Astrocyte (in vitro differentiated cells and primary cell): ENCODE measurements at regions not wholly inside any gene's neighbourhood (a gene's known extent, or its start where the extent isn't known, plus 50 kb on each side); places are given as distances from the start of the nearest gene placed in this dataset.

Experiments used
- DNase-seq: peaks from one replicate; pipeline ENCODE4 v3.0.0-alpha.2; 2010; ENCODE audit warnings: low read depth
- FAIRE-seq: peaks from 2 replicates; lab custom pipeline; 2011; peaks lifted over from hg19 to GRCh38; lab: Jason Lieb, UNC
- H2AFZ ChIP-seq: 2 replicates; pipeline ENCODE4 v1.6.0; 2012; ENCODE audit warnings: low read depth, low read length, inconsistent platforms
- H3K27ac ChIP-seq: 2 replicates; pipeline ENCODE4 v1.5.1; 2011; ENCODE audit warnings: low read depth, low read length, inconsistent platforms
- H3K27me3 ChIP-seq: 2 replicates; pipeline ENCODE4 v1.6.0; 2011; ENCODE audit warnings: low read length, inconsistent platforms; ENCODE audit not compliant: insufficient read depth
- H3K36me3 ChIP-seq: 2 replicates; pipeline ENCODE4 v1.5.1; 2011; ENCODE audit warnings: low read length, inconsistent platforms; ENCODE audit not compliant: insufficient read depth
- H3K4me1 ChIP-seq: 2 replicates; pipeline ENCODE4 v1.5.1; 2011; ENCODE audit warnings: low read length, inconsistent platforms; ENCODE audit not compliant: insufficient read depth
- H3K4me2 ChIP-seq: 2 replicates; pipeline ENCODE4 v1.6.0; 2012; ENCODE audit warnings: low read length, inconsistent platforms
- H3K4me3 ChIP-seq: 2 replicates; pipeline ENCODE4 v1.5.1; 2011; ENCODE audit warnings: low read depth, mild to moderate bottlenecking, low read length, inconsistent platforms; ENCODE audit not compliant: insufficient read depth
- H3K79me2 ChIP-seq: 2 replicates; pipeline ENCODE4 v1.6.0; 2012; ENCODE audit warnings: mild to moderate bottlenecking, low read length, inconsistent platforms; ENCODE audit not compliant: insufficient read depth
- H3K9ac ChIP-seq: 2 replicates; pipeline ENCODE4 v1.6.0; 2012; ENCODE audit warnings: mild to moderate bottlenecking, low read length, inconsistent platforms
- H3K9me3 ChIP-seq: 2 replicates; pipeline ENCODE4 v1.5.1; 2012; ENCODE audit warnings: low read depth, mild to moderate bottlenecking, low read length, inconsistent platforms; ENCODE audit not compliant: insufficient read depth
- H4K20me1 ChIP-seq: 2 replicates; pipeline ENCODE4 v1.6.0; 2012; ENCODE audit warnings: low read length, inconsistent platforms; ENCODE audit not compliant: insufficient read depth
- H3K27ac Mint-ChIP-seq: one replicate; pipeline ENCODE4 v1.8.0; 2021; ENCODE audit warnings: mild to moderate bottlenecking, mixed read lengths; ENCODE audit not compliant: unreplicated experiment
- H3K27me3 Mint-ChIP-seq: one replicate; pipeline ENCODE4 v1.8.0; 2021; ENCODE audit warnings: low read depth, mixed read lengths; ENCODE audit not compliant: unreplicated experiment
- H3K36me3 Mint-ChIP-seq: one replicate; pipeline ENCODE4 v1.8.0; 2021; ENCODE audit warnings: low read depth, mixed read lengths; ENCODE audit not compliant: unreplicated experiment
- H3K4me1 Mint-ChIP-seq: one replicate; pipeline ENCODE4 v1.8.0; 2021; ENCODE audit warnings: low read depth, mixed read lengths; ENCODE audit not compliant: unreplicated experiment
- H3K4me3 Mint-ChIP-seq: one replicate; pipeline ENCODE4 v1.8.0; 2021; ENCODE audit warnings: mild to moderate bottlenecking, moderate library complexity, mixed read lengths; ENCODE audit not compliant: unreplicated experiment
- H3K9me3 Mint-ChIP-seq: one replicate; pipeline ENCODE4 v1.8.0; 2021; ENCODE audit warnings: mild to moderate bottlenecking, mixed read lengths; ENCODE audit not compliant: unreplicated experiment
- CTCF ChIP-seq: IDR thresholded peaks from 2 replicates; pipeline ENCODE4 v1.5.1; 2011; ENCODE audit warnings: low read depth, mild to moderate bottlenecking, inconsistent platforms, low read length, moderate library complexity; ENCODE audit not compliant: insufficient read depth
- EZH2 ChIP-seq: IDR thresholded peaks from 2 replicates; pipeline ENCODE4 v1.6.1; 2012; ENCODE audit warnings: mild to moderate bottlenecking, low read length, inconsistent platforms; ENCODE audit not compliant: insufficient read depth

DNA sequence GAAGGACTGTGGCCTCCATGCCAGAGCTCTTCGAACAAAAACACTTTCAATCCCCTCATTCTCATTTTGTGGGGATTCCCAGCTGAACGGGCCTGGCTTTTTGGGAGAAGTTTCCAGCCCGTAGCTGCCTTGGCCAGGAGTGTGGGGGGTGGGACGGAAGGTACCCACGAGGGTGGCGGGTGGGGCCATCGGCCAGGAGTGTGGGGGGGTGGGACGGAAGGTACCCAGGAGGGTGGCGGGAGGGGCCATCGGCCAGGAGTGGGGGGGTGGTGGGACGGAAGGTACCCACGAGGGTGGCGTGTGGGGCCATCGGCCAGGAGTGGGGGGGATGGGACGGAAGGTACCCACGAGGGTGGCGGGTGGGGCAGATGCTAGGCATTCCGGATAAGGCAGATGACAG lies 71.7 kb upstream of the ZBTB18 start:
- H3K36me3 ChIP-seq, result no peaks in the 10 kb centered on the region
- no peak overlapping the region for H3K4me2 ChIP-seq
- no peaks in the 10 kb centered on the region for H3K4me1 Mint-ChIP-seq
- no peaks in the 10 kb centered on the region for H3K9me3 ChIP-seq
- DNase-seq (no peak), FAIRE-seq (no peak)
- no peaks in the 10 kb centered on the region for H4K20me1 ChIP-seq
- H3K9me3 Mint-ChIP-seq, result peaks cover 7% of the 10 kb centered on the region
- H3K4me3 ChIP-seq, result no peak overlapping the region
- H3K9ac ChIP-seq, result no peak overlapping the region
- H3K27ac Mint-ChIP-seq, result peak overlapping the region; percentile 41
- H3K27me3 ChIP-seq, result peaks cover 19% of the 10 kb centered on the region
- H3K36me3 Mint-ChIP-seq, result no peaks in the 10 kb centered on the region
- H3K4me1 ChIP-seq, result peaks cover 9% of the 10 kb centered on the region
- H3K4me3 Mint-ChIP-seq, result no peak overlapping the region
- no peaks in the 10 kb centered on the region for H3K79me2 ChIP-seq
- H3K27ac ChIP-seq, result no peak overlapping the region
- H2AFZ ChIP-seq, result no peak overlapping the region
- no peak for TF ChIP-seq CTCF
- no peak for TF ChIP-seq EZH2
- peaks cover 7% of the 10 kb centered on the region for H3K27me3 Mint-ChIP-seq

DNA sequence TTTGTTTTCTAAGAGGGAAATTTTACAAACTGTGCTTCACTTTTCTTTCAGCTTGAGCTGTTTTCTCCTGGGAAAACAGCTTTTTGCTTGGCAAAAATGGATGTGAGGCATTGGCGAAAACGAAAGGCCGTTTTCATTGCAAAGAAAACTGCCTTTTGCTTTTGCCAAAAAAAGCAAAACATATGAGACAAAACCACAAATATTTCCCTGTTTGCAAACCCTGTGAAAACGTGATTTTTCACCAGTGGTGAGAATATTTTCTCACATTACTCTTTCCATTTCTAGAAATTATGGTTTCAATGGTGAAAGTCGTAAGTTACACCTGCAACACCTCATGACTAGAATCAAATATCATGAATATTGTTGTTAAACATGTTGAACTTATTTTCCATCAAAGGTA lies 74.0 kb upstream of the ZBTB18 start:
- Histone ChIP-seq H3K9ac (no peak overlapping the region), H3K36me3 (no peaks in the 10 kb centered on the region), H3K27ac (no peak overlapping the region), H3K79me2 (no peaks in the 10 kb centered on the region), H4K20me1 (no peaks in the 10 kb centered on the region), H2AFZ (no peak overlapping the region), H3K4me3 (no peak overlapping the region), H3K4me2 (peak overlapping the region; percentile 53), H3K27me3 (peaks cover 15% of the 10 kb centered on the region), H3K9me3 (no peaks in the 10 kb centered on the region), H3K4me1 (peaks cover 9% of the 10 kb centered on the region)
- TF ChIP-seq EZH2 (no peak), CTCF (no peak)
- no peaks in the 10 kb centered on the region for H3K36me3 Mint-ChIP-seq
- FAIRE-seq, result no peak
- H3K4me3 Mint-ChIP-seq, result no peak overlapping the region
- H3K4me1 Mint-ChIP-seq, result no peaks in the 10 kb centered on the region
- peak; percentile 47 for DNase-seq
- H3K27me3 Mint-ChIP-seq, result peaks cover 8% of the 10 kb centered on the region
- peaks cover 7% of the 10 kb centered on the region for H3K9me3 Mint-ChIP-seq
- H3K27ac Mint-ChIP-seq, result no peak overlapping the region

- Histone ChIP-seq H4K20me1 (no peaks in the 10 kb centered on the region), H2AFZ (no peak overlapping the region), H3K9me3 (no peaks in the 10 kb centered on the region), H3K36me3 (no peaks in the 10 kb centered on the region), H3K79me2 (no peaks in the 10 kb centered on the region), H3K27me3 (peaks cover 9% of the 10 kb centered on the region), H3K4me3 (no peak overlapping the region), H3K27ac (no peak overlapping the region), H3K4me2 (no peak overlapping the region), H3K4me1 (peaks cover 9% of the 10 kb centered on the region), H3K9ac (no peak overlapping the region)
- Mint-ChIP-seq H3K4me1 (no peaks in the 10 kb centered on the region), H3K27me3 (peaks cover 8% of the 10 kb centered on the region), H3K36me3 (no peaks in the 10 kb centered on the region), H3K9me3 (peaks cover 5% of the 10 kb centered on the region), H3K27ac (no peak overlapping the region), H3K4me3 (no peak overlapping the region)
- DNase-seq (peak; percentile 16), FAIRE-seq (no peak)
- TF ChIP-seq EZH2 (no peak), CTCF (no peak)
These were observed 76.4 kb upstream of the ZBTB18 start for GRCh38 chr1:243974451-243975292.
